ENCODE measurements at regions not wholly inside any gene's neighbourhood (a gene's known extent, or its start where the extent isn't known, plus 50 kb on each side); places are given as distances from the start of the nearest gene placed in this dataset.

DNA sequence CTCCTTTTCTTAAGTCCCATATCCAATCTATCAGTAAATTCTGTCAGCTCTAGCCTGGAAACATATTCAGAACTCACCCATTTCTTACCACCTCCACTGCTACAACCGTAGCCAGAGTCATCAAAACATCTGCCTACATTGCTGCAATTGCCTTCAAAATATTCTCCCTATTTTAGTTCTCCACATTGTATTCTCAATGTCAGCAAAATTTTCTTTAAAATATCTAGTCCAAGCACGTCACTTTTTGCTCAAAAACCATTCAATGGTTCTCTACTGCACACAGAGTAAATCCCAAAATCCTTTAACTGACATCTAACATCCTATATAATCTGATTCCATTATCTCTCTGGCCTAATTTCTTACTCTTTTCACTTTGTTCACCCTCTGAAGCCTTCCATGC lies 68.5 kb upstream of the ERBB4 start:
- no peaks in the 10 kb centered on the region for H3K36me3 Mint-ChIP-seq
- no peak overlapping the region for H3K27ac Mint-ChIP-seq
- DNase-seq (ENCODE audit: low spot score) (no peak), ATAC-seq (no peak)
- ChIA-PET POLR2A (no interaction called here), CTCF (no interaction called here)
- H3K9me3 Mint-ChIP-seq, result no peaks in the 10 kb centered on the region
- no peaks in the 10 kb centered on the region for H3K4me1 Mint-ChIP-seq
- H3K4me3 Mint-ChIP-seq, result no peak overlapping the region
- TF ChIP-seq, protein P1, sequence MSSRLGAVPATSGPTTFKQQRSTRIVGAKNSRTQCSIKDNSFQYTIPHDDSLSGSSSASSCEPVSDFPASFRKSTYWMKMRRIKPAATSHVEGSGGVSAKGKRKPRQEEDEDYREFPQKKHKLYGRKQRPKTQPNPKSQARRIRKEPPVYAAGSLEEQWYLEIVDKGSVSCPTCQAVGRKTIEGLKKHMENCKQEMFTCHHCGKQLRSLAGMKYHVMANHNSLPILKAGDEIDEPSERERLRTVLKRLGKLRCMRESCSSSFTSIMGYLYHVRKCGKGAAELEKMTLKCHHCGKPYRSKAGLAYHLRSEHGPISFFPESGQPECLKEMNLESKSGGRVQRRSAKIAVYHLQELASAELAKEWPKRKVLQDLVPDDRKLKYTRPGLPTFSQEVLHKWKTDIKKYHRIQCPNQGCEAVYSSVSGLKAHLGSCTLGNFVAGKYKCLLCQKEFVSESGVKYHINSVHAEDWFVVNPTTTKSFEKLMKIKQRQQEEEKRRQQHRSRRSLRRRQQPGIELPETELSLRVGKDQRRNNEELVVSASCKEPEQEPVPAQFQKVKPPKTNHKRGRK (CRISPR knock-in tag; IDR thresholded peaks at IDR 0.05; ENCODE audit: borderline replicate concordance), result no peak
- TF ChIP-seq ZNF423 (CRISPR knock-in tag; IDR thresholded peaks at IDR 0.05) (no peak), KAT7 (CRISPR knock-in tag; IDR thresholded peaks at IDR 0.05; ENCODE audit: borderline replicate concordance) (no peak), GABPB1 (CRISPR knock-in tag; IDR thresholded peaks at IDR 0.05) (no peak), HMGA2 (CRISPR knock-in tag; IDR thresholded peaks at IDR 0.05) (no peak), TP53 (CRISPR knock-in tag; IDR thresholded peaks at IDR 0.05) (no peak), GRHL2 (CRISPR knock-in tag; IDR thresholded peaks at IDR 0.05; ENCODE audit: insufficient replicate concordance, severe bottlenecking) (no peak), SP1 (CRISPR knock-in tag; conservative IDR thresholded peaks at IDR 0.05) (no peak)
- TF ChIP-seq, protein P2, sequence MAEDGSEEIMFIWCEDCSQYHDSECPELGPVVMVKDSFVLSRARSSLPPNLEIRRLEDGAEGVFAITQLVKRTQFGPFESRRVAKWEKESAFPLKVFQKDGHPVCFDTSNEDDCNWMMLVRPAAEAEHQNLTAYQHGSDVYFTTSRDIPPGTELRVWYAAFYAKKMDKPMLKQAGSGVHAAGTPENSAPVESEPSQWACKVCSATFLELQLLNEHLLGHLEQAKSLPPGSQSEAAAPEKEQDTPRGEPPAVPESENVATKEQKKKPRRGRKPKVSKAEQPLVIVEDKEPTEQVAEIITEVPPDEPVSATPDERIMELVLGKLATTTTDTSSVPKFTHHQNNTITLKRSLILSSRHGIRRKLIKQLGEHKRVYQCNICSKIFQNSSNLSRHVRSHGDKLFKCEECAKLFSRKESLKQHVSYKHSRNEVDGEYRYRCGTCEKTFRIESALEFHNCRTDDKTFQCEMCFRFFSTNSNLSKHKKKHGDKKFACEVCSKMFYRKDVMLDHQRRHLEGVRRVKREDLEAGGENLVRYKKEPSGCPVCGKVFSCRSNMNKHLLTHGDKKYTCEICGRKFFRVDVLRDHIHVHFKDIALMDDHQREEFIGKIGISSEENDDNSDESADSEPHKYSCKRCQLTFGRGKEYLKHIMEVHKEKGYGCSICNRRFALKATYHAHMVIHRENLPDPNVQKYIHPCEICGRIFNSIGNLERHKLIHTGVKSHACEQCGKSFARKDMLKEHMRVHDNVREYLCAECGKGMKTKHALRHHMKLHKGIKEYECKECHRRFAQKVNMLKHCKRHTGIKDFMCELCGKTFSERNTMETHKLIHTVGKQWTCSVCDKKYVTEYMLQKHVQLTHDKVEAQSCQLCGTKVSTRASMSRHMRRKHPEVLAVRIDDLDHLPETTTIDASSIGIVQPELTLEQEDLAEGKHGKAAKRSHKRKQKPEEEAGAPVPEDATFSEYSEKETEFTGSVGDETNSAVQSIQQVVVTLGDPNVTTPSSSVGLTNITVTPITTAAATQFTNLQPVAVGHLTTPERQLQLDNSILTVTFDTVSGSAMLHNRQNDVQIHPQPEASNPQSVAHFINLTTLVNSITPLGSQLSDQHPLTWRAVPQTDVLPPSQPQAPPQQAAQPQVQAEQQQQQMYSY (CRISPR knock-in tag; IDR thresholded peaks at IDR 0.05), result no peak
- TF ChIP-seq, protein P3, sequence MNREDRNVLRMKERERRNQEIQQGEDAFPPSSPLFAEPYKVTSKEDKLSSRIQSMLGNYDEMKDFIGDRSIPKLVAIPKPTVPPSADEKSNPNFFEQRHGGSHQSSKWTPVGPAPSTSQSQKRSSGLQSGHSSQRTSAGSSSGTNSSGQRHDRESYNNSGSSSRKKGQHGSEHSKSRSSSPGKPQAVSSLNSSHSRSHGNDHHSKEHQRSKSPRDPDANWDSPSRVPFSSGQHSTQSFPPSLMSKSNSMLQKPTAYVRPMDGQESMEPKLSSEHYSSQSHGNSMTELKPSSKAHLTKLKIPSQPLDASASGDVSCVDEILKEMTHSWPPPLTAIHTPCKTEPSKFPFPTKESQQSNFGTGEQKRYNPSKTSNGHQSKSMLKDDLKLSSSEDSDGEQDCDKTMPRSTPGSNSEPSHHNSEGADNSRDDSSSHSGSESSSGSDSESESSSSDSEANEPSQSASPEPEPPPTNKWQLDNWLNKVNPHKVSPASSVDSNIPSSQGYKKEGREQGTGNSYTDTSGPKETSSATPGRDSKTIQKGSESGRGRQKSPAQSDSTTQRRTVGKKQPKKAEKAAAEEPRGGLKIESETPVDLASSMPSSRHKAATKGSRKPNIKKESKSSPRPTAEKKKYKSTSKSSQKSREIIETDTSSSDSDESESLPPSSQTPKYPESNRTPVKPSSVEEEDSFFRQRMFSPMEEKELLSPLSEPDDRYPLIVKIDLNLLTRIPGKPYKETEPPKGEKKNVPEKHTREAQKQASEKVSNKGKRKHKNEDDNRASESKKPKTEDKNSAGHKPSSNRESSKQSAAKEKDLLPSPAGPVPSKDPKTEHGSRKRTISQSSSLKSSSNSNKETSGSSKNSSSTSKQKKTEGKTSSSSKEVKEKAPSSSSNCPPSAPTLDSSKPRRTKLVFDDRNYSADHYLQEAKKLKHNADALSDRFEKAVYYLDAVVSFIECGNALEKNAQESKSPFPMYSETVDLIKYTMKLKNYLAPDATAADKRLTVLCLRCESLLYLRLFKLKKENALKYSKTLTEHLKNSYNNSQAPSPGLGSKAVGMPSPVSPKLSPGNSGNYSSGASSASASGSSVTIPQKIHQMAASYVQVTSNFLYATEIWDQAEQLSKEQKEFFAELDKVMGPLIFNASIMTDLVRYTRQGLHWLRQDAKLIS (CRISPR knock-in tag; IDR thresholded peaks at IDR 0.05; ENCODE audit: borderline replicate concordance), result no peak
- TF ChIP-seq, protein P4, sequence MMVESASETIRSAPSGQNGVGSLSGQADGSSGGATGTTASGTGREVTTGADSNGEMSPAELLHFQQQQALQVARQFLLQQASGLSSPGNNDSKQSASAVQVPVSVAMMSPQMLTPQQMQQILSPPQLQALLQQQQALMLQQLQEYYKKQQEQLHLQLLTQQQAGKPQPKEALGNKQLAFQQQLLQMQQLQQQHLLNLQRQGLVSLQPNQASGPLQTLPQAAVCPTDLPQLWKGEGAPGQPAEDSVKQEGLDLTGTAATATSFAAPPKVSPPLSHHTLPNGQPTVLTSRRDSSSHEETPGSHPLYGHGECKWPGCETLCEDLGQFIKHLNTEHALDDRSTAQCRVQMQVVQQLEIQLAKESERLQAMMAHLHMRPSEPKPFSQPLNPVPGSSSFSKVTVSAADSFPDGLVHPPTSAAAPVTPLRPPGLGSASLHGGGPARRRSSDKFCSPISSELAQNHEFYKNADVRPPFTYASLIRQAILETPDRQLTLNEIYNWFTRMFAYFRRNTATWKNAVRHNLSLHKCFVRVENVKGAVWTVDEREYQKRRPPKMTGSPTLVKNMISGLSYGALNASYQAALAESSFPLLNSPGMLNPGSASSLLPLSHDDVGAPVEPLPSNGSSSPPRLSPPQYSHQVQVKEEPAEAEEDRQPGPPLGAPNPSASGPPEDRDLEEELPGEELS (CRISPR knock-in tag; IDR thresholded peaks at IDR 0.05), result no peak
- TF ChIP-seq, protein P5, sequence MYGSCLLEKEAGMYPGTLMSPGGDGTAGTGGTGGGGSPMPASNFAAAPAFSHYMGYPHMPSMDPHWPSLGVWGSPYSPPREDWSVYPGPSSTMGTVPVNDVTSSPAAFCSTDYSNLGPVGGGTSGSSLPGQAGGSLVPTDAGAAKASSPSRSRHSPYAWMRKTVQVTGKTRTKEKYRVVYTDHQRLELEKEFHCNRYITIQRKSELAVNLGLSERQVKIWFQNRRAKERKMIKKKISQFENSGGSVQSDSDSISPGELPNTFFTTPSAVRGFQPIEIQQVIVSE (CRISPR knock-in tag; IDR thresholded peaks at IDR 0.05; ENCODE audit: borderline replicate concordance), result no peak
- no peaks in the 10 kb centered on the region; the same call in 1 of the 2 replicates for H3K27me3 Mint-ChIP-seq (ENCODE audit: low read depth)

DNA sequence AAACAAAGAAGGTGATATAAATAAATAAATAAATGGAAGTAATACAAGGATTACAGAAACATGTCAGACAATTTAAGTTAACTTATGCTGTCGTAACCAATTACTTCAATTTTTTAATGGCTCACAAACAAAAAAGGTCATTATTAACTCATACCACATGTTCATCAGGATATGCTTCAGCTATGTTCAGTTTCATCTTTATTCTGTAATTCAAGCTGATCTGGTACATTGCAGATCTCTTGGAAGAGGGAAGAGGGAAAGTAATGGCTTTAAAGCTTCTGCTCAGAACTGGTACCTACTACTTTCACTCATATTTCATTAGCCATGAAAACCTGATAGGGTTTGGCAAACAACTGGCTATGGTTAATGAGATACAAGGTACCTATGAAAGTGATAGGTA lies 67.6 kb upstream of the ERBB4 start:
- DNase-seq (ENCODE audit: low spot score) (no peak), ATAC-seq (no peak)
- no peak for TF ChIP-seq ZBTB21 (CRISPR knock-in tag; IDR thresholded peaks at IDR 0.05; ENCODE audit: borderline replicate concordance)
- TF ChIP-seq, protein P6, sequence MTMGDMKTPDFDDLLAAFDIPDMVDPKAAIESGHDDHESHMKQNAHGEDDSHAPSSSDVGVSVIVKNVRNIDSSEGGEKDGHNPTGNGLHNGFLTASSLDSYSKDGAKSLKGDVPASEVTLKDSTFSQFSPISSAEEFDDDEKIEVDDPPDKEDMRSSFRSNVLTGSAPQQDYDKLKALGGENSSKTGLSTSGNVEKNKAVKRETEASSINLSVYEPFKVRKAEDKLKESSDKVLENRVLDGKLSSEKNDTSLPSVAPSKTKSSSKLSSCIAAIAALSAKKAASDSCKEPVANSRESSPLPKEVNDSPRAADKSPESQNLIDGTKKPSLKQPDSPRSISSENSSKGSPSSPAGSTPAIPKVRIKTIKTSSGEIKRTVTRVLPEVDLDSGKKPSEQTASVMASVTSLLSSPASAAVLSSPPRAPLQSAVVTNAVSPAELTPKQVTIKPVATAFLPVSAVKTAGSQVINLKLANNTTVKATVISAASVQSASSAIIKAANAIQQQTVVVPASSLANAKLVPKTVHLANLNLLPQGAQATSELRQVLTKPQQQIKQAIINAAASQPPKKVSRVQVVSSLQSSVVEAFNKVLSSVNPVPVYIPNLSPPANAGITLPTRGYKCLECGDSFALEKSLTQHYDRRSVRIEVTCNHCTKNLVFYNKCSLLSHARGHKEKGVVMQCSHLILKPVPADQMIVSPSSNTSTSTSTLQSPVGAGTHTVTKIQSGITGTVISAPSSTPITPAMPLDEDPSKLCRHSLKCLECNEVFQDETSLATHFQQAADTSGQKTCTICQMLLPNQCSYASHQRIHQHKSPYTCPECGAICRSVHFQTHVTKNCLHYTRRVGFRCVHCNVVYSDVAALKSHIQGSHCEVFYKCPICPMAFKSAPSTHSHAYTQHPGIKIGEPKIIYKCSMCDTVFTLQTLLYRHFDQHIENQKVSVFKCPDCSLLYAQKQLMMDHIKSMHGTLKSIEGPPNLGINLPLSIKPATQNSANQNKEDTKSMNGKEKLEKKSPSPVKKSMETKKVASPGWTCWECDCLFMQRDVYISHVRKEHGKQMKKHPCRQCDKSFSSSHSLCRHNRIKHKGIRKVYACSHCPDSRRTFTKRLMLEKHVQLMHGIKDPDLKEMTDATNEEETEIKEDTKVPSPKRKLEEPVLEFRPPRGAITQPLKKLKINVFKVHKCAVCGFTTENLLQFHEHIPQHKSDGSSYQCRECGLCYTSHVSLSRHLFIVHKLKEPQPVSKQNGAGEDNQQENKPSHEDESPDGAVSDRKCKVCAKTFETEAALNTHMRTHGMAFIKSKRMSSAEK (CRISPR knock-in tag; IDR thresholded peaks at IDR 0.05; ENCODE audit: borderline replicate concordance), result no peak
- TF ChIP-seq RORB (CRISPR knock-in tag; IDR thresholded peaks at IDR 0.05), result no peak
- no peak for TF ChIP-seq GTF2I (CRISPR knock-in tag; conservative IDR thresholded peaks at IDR 0.05)
- TF ChIP-seq ZNF121 (CRISPR knock-in tag; IDR thresholded peaks at IDR 0.05), result no peak
- TF ChIP-seq, protein P7, sequence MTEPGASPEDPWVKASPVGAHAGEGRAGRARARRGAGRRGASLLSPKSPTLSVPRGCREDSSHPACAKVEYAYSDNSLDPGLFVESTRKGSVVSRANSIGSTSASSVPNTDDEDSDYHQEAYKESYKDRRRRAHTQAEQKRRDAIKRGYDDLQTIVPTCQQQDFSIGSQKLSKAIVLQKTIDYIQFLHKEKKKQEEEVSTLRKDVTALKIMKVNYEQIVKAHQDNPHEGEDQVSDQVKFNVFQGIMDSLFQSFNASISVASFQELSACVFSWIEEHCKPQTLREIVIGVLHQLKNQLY (CRISPR knock-in tag; IDR thresholded peaks at IDR 0.05), result no peak
- no peaks in the 10 kb centered on the region for H3K4me1 Mint-ChIP-seq
- no peaks in the 10 kb centered on the region for H3K9me3 Mint-ChIP-seq
- no peak overlapping the region for H3K4me3 Mint-ChIP-seq
- ChIA-PET CTCF (no interaction called here), POLR2A (no interaction called here)
- no peaks in the 10 kb centered on the region for H3K36me3 Mint-ChIP-seq
- H3K27ac Mint-ChIP-seq, result no peak overlapping the region
- H3K27me3 Mint-ChIP-seq (ENCODE audit: low read depth), result no peaks in the 10 kb centered on the region; the same call in 1 of the 2 replicates
